ENCODE measurements at regions not wholly inside any gene's neighbourhood (a gene's known extent, or its start where the extent isn't known, plus 50 kb on each side); places are given as distances from the start of the nearest gene placed in this dataset.
"Not testable (repeated sequence)": the region's sequence is repeated elsewhere in the genome, so short reads cannot be mapped to it uniquely, and the experiment has no call there.

DNA sequence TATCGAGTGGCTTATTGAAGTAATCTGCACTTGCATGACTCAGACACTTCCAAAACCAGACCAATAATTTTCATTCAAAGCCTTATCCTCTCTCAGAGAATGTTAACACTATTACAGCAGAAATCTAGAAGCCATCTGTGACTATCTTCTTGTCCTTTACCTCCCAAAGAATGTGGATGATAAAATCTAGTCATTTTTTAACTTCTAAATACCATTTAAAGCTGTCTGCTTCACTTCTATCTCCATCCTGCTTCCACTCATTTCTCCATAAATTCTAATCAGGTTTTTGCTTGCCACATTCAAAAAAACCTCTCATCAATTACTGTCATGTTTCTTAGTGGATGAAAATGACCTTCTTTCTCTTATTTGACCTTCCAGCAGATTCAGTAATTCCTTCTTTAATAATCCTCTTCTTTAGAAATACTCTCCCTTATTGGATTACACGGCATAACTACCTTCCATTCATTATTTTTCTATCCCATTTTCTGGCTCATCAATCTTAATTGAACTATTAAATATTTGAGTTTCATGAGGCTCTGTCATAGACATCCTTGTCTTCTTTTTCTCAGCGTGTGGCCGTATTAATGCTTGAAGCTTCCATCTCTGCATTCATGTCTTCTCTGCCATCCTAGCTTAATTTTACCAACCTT lies 1999.4 kb downstream of the MRPL39 start:
- DNase-seq (ENCODE audit: low read depth): no peak

DNA sequence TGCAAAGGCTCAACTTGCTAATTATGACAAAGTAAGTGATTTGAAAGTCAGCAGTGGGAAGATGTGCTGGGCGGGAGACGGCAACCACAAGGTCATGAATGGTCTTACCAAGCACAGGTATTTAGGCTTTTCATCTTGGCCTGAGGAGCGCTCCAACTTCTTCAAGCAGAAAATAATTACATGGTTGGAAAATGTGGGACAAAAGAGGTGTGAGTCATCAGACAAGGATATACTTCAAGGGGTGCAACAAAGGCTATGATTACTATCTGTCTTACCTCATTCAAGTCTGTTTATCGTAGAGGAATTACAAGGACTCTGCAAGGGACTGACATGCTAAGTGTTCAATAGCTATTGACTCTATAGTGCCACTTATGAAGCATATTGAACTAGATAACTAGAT lies 2005.7 kb downstream of the MRPL39 start:
- no peak for DNase-seq (ENCODE audit: low read depth)

DNA sequence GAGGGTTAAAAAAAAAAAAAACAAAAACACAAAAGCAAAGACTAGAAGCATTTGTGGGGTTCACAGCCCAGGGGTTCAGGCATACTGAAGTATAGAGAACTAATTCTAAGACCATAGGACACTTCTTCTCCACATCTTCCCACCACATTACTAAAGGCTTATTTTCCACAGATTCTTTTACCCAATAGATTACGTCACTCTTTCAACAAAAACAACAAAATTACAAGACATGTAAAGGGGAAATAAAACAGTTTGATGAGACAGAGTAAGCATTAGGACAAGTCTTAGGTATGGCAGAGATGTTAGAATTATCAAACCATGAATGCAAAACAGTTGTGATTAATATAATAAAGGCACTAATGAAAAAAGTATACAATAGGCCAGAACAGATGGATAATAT lies 2013.7 kb downstream of the MRPL39 start:
- no peak for DNase-seq (ENCODE audit: low read depth)

DNA sequence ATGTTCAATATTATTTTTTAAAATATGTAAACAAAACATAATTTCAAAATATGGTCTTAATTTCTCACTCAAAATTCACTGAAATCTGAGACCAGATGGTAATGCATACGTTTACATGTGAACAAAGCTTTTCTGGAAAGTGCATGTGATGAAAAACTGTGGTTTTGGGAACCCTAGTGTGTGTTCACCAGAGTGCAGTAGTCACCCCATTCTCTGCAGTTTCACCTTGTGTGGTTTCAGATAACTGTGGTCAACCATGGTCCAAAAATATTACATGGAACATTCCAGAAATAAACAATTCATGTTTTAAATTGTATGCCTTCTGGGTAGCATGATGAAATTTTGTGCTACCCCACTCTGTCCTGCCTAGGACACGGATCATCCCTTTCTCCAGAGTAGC lies 2021.9 kb downstream of the MRPL39 start:
- no peak for DNase-seq (ENCODE audit: low read depth)

DNA sequence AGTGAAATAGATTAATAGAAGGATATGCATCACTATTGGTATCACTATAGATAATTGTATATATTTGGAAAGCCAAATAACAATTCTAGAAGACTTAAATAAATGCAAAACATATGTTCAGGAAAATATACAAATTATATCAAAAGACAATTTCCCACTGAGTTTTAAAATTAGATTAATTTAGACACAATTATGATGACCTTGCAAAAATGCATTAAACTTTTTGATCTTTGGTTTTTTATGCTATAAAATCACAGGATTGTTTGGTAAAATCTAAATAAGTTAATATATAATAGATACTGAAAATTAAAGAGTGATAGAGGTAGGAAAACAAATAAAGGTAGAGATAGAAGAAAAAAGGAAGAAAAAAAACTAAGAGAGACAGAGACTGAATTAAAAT lies 2027.7 kb downstream of the MRPL39 start:
- DNase-seq (ENCODE audit: low read depth): no peak

DNA sequence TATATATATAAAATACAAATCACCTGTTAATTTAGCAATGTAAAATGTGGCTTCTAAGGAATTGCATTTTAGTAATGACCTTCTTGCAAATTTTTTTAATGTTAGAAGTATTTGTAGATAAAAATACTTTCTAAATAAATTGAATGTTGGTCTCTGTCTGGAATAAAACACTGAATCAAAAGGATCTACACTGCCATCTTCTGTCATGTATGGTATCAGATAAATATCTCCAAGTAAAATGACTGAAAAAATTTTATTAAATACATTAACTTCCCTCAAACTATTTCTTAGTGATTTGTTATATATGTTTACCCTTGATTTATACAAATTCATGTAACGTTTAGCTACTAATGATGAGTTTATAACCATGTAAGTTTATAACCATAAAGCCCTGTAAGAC lies 2029.3 kb downstream of the MRPL39 start:
- no peak for DNase-seq (ENCODE audit: low read depth)

DNA sequence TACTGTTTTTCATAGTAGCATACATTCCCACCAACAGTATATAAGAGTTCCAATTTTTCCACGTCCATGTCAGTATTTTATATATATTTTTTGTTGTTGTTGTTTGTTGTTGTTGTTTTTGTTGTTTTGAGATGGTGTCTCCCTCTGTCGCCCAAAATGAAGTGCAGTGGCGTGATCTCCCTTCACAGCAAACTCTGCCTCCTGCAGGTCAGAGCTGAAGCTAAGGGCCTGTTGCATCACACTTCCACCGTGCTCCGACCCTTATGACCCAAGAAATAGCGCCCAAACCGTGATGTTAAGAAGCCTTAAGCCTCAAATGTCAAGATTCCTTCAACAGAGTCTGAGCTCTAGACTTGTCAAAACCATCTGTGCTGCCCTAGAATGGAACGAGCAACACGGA lies 2032.3 kb downstream of the MRPL39 start:
- no peak for DNase-seq (ENCODE audit: low read depth)

DNA sequence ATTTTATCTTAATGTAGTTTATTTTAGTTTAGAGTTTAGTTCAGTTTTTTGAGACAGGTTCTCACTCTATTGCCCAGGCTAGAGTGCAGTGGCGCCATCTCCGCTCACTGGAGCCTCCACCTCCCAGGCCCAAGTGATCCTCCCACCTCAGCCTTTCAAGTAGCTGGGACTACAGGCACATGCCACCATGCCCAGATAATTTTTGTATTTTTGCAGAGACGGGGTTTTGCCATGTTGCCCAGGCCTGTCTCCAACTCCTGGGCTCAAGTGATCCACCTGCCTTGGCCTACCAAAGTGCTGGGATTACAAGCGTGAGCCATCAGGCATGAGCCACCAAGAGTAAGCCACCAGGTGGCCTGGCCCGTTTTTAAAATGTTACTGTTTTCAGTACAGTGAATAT lies 2058.4 kb downstream of the MRPL39 start:
- DNase-seq (ENCODE audit: low read depth): not testable (repeated sequence)

DNA sequence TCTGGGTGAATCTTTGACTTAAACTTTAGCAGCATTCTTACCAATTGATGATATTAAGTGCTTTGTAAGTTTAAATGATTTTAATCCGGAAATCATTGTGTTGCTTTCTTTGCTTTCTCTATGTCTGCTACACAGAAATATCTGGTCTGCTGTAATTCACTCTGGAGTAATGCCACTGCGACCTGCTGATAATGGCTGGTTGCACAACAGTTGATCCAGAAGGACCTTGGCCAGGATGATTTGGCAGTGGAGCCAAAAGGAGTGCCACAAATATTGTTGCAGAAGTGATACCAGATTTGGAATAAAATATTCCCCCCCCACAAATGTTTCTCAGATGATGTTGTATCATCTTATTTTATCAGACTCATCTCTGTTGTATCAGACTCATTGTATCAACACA lies 2063.9 kb downstream of the MRPL39 start:
- DNase-seq (ENCODE audit: low read depth): no peak

DNA sequence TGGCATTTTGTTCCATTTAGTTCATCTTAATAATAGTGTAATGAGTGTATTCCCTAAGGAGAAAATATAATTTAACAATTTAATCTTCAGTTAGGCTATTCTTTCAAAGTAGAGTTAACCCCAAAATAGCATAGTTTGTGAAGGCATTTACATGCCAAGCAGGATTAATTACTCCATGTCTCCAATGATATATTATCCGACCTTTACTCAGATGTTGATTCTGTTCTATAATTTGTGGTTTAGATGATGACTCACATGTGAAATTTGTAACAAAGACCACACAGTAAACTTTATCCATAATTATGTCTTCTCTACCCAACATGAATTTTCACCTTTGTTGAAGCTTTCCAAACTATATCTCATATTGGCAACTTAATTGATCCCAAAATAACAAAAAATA lies 2065.2 kb downstream of the MRPL39 start:
- DNase-seq (ENCODE audit: low read depth): no peak

DNA sequence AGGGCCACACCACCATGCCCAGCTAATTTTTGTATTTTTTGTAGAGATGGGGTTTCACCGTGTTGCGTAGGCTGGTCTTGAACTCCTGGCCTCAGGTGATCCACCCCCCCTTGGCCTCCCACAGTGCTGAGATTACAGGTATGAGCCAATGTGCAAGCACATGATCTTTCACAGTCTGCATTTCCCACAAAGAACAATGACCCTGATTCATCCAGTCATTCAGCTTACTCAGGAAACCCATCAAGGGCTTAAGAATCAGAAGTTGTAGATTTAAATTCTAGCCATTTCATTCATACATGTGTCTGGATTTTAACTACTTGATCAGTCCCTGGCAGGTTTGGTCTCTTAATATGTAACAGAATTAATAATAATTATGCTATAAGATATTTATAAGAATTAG lies 2065.7 kb downstream of the MRPL39 start:
- DNase-seq (ENCODE audit: low read depth): no peak

DNA sequence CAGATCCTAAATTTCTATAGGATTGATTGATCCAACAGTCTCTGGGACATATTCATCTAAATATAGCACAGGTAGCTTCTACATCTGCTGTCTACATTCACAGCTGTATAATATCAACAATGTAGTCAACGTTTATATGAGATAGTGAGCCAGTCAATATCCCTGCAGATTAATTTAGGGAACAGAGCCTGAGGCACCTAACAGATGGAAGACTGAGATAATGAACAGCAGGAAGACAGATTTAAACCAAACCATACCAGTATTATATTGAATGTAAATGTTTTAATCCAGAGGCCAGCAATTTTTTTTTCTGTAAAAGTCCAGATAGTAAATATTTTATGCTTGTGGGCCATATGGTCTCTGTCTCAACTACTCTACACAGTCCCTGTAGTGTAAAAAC lies 2072.4 kb downstream of the MRPL39 start:
- DNase-seq (ENCODE audit: low read depth): no peak

DNA sequence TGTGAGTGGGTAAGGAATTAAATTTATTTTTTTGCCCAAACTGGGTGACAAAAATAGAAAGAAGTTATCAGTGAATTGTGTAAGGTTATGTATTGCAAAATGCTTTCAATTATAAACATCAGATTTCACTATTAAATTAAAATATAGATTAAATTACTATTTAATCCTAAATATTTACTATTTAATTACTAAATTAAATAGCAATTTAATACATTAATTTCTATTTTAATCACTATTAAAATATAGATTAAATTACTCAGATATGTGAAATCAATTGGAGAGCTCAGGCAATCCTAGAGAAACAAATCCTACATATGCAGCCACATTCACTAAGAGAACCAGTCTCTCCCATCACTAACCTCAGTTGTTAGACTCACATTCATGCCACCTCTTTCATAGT lies 2075.8 kb downstream of the MRPL39 start:
- no peak for DNase-seq (ENCODE audit: low read depth)

DNA sequence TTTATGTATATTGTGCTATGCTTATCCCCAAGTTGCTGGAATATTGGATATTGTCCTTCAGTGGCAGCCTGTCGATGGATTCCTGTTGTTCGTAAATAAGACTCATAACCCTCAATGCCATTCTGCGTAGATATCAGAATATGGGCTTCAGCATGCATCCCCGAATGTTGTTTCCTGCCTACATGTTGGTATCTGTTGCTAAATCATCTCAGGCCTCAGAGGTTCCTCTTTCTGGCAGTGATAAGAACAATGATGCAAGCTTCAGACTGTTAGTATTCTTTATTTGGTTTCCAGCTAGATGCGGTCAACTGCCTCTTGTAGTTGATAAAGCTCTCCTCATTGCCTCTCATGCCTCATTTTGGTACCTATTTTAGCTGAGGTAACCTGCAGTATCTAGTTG lies 2082.6 kb downstream of the MRPL39 start:
- DNase-seq (ENCODE audit: low read depth): no peak

DNA sequence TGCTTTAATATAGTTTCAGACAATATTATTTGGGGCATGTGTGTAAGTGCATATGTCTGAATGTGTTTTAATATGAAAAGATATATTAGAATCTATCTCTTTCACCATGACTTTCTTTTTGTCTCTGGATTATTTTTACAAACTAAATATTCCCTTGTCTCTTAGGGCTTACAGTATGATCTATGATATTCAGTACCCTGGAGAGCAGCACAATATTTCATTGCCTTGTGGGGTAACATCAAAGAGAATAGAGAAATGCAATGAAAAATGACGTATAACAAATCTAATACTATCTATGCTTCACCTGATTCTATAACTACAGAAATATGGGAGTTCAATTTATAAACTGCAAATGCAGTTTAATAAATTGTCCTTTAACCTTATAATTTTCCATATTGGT lies 2084.5 kb downstream of the MRPL39 start:
- no peak for DNase-seq (ENCODE audit: low read depth)

DNA sequence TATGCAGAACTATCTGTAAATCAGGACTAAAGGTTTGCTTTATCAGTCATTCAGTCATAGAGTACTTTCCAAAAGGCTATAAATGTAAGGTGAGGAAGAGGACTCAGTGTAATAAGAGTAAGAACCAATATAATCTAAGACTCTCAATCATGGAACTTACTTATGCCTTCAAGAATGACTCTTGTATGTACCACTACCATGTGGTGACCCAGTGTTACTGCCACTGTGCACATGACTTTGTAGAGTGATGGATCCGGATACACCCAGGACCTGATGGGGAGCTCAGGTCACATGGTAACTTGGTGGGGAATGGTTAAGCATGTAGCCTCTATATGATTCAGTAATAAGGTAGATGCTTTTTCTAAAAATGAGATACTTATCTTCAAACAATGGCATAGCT lies 2099.8 kb downstream of the MRPL39 start:
- no peak for DNase-seq (ENCODE audit: low read depth)

DNA sequence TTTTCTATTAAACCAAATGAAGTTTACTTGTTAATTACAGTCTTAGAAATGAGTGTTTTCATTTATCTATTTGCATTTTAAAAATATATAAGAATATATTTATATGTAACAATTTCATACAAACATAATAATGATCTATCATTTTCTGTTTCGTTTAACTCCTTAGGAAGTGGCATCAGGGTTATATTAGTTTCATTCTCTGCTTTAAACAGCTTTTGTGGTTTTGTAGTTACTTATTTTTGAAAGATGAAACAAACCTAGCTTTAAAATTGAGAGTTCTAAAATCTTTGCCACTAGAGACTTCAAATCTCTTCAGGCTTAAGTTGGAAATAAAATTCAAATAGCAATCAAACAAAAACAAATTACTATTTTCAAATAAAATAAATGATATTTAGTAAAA lies 2110.6 kb downstream of the MRPL39 start:
- DNase-seq (ENCODE audit: low read depth): no peak

DNA sequence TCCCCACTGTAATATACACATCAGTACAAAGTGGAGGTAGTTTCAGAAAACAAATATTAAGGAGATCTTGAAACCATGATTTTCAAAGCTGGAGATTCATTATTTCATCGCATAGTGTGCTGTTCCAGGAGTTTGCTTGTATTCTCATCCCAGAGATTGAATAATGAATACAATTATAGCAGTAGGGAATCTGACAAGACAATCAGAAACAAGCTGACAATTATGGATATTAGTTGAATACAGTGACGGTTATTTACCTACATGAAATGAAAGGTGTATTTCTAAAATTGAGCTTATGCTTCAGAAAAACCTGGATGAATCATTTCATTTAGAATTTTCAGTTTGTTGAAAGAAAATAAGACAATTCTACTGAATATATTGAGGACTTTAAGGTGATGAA lies 2119.0 kb downstream of the MRPL39 start:
- DNase-seq (ENCODE audit: low read depth): no peak

DNA sequence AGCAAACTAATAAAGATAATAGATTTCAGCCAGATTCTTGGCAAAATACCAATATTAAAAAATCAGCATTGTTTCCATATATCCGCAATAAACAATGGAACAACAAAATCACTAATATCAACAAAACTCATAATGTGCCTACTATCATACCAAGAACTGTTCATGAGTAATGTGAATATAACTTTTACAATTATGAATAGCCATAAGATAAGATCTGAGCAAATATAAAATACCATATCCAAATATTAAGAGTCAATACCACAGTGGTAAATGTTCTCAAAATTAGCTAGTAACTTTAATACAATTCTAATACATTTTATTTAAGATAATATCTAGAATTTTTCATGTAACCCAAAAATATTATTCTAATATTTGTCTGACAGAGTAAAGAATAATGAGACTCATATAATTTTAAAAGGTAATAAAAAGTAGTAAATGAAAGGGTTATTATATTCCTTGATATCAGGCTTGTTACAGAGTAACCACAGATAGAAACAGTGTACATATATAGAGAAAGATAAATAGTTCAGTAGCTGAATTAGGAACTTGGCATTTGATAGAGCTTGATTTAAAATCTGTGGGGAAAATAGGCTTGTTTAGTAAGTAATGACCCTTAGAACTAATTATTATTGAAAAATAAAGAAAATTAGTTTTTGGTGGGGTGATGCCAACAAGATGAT lies 2126.6 kb downstream of the MRPL39 start:
- no peak for DNase-seq (ENCODE audit: low read depth)

DNA sequence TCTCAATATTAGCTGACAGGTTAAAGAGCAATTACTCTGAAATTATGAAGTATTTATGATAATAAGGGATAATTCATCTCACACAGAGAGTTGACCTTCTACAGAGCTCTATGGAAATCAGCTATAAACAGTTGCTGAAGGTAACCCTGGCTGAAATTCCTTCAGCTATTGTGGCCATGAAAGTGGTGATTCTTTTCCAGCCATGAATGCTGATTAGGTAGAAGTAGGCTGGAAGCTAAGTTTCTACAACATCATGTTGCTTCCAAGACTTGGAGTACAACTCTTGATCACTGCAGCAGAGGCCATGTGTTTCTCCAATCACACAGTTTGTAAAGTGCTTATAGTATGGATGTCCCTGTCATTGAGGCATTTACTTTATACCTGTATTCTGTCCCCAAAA lies 2128.9 kb downstream of the MRPL39 start:
- no peak for DNase-seq (ENCODE audit: low read depth)

DNA sequence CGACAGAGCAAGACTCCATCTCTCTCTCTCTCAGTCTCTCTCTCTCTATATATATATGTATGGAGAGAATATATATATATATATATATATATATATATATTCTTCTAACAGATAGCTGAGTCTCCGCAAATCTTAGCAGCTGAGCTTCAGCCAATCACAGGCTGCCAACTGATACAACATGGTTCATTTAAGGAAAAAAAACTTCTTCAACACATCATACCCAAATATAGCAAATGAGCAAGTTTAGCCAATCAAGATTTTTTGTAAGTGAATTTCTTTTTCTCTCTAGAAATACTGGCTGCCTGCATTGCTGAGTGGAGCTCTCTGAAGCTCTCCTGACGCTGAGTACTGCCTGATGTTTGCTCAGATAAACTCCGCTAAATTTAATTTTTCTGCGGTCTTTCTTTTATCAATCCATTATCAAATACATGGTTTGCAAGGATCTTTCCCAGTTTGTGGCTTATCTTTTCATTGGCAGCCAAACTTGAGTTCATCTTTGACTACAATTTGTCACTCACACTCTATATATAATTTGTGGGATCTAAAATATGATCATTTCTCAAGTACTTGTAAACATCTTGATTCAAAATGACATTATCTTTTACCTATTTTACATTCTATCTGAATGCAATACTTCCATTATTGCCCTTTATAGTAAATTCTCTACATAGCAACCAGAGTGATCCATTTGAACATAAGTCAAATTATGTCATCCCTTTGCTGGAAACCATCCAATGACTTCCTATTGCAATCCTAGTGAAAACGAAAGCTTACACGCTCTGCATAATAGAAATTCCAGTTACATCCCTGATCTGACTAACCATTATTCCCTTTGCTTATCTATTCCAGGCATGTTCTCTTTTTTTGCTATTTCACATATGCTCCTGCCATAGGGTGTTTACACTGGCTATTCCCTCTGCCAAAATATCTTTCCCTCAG lies 2131.7 kb downstream of the MRPL39 start:
- no peak for DNase-seq (ENCODE audit: low read depth)

DNA sequence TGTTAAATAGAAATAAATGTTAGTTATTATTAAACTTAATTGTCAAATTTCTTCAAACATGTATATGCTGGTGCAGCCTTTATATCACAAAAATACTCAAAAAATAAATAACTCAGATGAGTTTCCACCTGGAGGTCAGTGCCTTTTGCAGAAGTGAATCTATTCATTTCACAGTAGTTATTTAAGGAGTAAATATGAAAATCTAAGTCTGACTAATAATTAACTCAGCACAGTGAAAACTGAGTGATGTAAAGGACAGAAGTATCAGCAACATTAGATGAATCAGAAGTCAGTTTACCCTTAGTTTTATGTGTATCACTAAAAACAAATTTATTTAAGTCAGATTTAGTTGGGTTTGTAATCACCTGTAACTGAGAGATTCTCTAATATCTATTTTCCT lies 2135.4 kb downstream of the MRPL39 start:
- DNase-seq (ENCODE audit: low read depth): no peak

DNA sequence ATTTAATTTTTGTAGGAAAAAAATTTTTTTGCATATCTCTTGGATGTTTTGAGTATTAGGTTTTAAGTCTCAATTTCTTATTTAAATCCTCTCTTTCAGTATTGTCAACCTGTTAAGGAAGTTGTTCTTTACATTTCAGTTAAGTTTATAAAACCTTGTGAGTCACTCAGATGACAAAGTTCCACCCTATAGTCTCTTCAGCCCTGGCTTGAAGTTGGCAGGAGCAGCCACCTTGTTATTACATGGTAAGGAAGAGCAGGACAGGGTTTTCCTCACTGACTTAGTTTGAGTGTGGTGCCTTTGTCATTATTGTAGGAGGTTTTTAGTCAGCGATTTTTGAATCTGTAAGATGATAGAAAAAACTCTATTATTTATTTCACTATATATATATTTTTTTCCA lies 2143.9 kb downstream of the MRPL39 start:
- DNase-seq (ENCODE audit: low read depth): no peak
